ENCODE measurements at regions not wholly inside any gene's neighbourhood (a gene's known extent, or its start where the extent isn't known, plus 50 kb on each side); places are given as distances from the start of the nearest gene placed in this dataset.

DNA sequence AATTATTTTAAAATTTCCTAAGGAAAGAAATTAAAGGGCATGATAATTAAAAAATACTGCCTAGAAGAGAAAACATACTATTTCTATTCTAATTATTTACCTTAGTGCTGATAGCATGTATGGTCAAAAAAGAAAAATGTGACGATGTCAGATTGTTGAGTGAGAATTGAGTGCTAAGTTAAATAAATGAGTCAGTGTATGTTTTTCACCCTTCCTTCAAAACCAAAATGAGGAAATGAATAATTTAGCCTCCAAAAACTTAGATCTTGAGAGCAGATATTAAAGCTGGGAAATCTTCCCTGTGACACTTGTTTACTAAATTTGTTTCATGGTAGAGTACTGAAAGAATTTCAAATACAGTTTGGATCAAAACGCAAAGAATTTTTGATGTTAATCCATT is 58.6 kb upstream of the NYAP2 start:
- Histone ChIP-seq H3K9me3 (no peaks in the 10 kb centered on the region), H3K4me3 (no peak overlapping the region), H3K36me3 (no peaks in the 10 kb centered on the region), H3K4me1 (no peaks in the 10 kb centered on the region), H3K27ac (no peak overlapping the region), H3K27me3 (no peaks in the 10 kb centered on the region)
- DNase-seq: no peak
- TF ChIP-seq POLR2A (IDR thresholded peaks at IDR 0.05) (no peak), CTCF (IDR thresholded peaks at IDR 0.05) (no peak)

DNA sequence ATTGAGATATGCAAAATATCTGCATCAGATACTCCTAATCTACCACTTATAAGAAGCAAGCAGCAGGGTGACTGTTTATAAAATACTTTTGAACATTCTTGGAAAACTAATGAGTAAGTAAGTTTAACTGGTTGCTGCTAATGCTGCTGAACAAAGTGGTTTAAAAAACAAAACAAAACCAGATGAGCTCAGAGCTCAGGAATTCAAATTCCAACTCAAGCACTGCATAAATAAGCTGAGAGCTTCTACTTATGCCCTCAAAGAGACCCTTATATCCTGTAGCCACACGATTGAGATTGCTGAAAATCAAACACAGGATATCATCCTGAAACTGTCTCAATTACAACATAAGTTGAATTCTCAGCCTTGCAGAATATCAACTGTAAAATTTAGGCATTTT is 62.3 kb upstream of the NYAP2 start:
- TF ChIP-seq CTCF (IDR thresholded peaks at IDR 0.05): no peak
- TF ChIP-seq POLR2A (IDR thresholded peaks at IDR 0.05): no peak
- H3K4me1 ChIP-seq: no peaks in the 10 kb centered on the region

DNA sequence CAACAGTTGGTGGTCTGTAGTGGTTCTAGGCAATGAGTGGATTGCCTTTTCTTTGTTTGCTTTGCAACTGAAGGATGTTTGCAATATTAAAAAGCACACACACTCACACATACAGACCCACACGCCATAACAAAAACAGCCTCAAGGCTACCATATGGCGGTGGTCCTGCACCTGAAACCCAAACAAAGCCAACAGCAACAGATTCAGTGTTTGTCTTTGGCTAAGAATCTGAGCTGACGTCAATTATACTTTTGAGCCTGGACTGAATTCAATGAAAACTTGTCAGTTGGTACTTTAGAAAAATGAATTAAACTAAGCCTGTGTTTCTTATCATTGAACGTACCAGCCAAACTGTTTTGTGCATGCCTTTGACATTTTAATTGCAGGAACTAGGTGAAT is 65.0 kb upstream of the NYAP2 start:
- Histone ChIP-seq H3K4me1 (no peaks in the 10 kb centered on the region), H3K9me3 (no peaks in the 10 kb centered on the region), H3K36me3 (no peaks in the 10 kb centered on the region), H3K27ac (no peak overlapping the region), H3K27me3 (no peaks in the 10 kb centered on the region), H3K4me3 (no peak overlapping the region)
- TF ChIP-seq CTCF (IDR thresholded peaks at IDR 0.05): no peak
- no peak for TF ChIP-seq POLR2A (IDR thresholded peaks at IDR 0.05)
- DNase-seq: no peak

More for the DNA sequence above, 62.3 kb upstream of the NYAP2 start:
- Histone ChIP-seq H3K4me3 (no peak overlapping the region), H3K9me3 (no peaks in the 10 kb centered on the region), H3K27me3 (no peaks in the 10 kb centered on the region), H3K36me3 (no peaks in the 10 kb centered on the region), H3K27ac (no peak overlapping the region)
- no peak for DNase-seq

DNA sequence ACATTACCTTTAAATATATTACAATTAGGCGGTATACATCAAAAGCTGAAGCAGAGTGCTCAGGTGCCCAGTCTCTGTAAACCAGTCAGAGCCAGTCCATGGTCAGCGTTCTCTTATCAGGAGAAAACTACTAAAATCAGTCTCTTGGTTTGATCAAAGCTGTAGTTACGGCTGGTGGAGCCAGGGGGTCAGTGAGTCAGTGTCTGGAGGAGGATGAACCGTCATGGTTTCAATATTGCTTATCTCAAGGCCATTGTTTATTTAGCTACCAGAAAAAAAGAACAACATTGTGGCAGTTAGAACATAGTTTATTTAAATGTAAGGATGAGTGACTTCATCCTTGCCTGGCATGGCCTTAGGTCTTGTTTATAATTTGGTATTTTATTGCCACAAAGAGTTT is 71.3 kb upstream of the NYAP2 start:
- no peak for DNase-seq
- no peaks in the 10 kb centered on the region for H3K36me3 ChIP-seq
- H3K9me3 ChIP-seq: no peaks in the 10 kb centered on the region
- TF ChIP-seq CTCF (IDR thresholded peaks at IDR 0.05) (no peak), POLR2A (IDR thresholded peaks at IDR 0.05) (no peak)
- H3K4me3 ChIP-seq: no peak overlapping the region
- no peak overlapping the region for H3K27ac ChIP-seq
- H3K4me1 ChIP-seq: no peaks in the 10 kb centered on the region
- no peaks in the 10 kb centered on the region for H3K27me3 ChIP-seq

DNA sequence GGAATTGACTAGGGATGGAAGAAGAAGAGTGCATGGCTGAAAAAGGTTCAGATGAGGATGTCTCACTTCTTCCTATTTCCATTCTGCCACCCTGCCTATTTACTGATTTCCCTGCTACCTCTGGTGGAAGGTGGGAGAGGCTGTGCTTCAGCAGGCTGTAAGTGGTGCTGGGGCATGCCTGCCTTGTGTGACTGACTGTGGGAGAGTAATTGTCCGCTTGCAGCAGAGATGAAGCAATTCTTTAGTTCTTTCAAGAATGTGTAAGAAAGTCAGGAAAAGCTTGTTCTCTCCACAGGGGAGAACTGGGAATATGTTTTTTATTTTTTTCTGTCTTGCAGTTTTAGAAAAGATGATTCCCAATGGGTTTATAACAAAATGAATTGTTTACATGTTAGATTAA is 72.5 kb upstream of the NYAP2 start:
- Histone ChIP-seq H3K36me3 (no peaks in the 10 kb centered on the region), H3K4me3 (no peak overlapping the region), H3K27ac (no peak overlapping the region), H3K9me3 (no peaks in the 10 kb centered on the region), H3K27me3 (no peaks in the 10 kb centered on the region), H3K4me1 (no peaks in the 10 kb centered on the region)
- TF ChIP-seq CTCF (IDR thresholded peaks at IDR 0.05) (no peak), POLR2A (IDR thresholded peaks at IDR 0.05) (no peak)
- DNase-seq: no peak

- Histone ChIP-seq H3K36me3 (no peaks in the 10 kb centered on the region), H3K9me3 (peaks cover 0 to 6% (median 0%) of the 10 kb centered on the region in 4 donors), H3K4me1 (no peaks in the 10 kb centered on the region), H3K27ac (no peak overlapping the region), H3K4me3 (no peak overlapping the region), H3K27me3 (no peaks in the 10 kb centered on the region)
- DNase-seq: no peak
- TF ChIP-seq POLR2A (IDR thresholded peaks at IDR 0.05) (no peak), CTCF (IDR thresholded peaks at IDR 0.05) (no peak)
These were observed 79.6 kb upstream of the NYAP2 start for GRCh38 chr2:225319872-225320271.
